ENCODE measurements at regions not wholly inside any gene's neighbourhood (a gene's known extent, or its start where the extent isn't known, plus 50 kb on each side); places are given as distances from the start of the nearest gene placed in this dataset.

GRCh38 chr9:19663570-19663969 is 125.3 kb downstream of the SLC24A2 start:
- Histone ChIP-seq H3K27me3 (replicated peaks; ENCODE audit: insufficient read depth) (no peaks in the 10 kb centered on the region), H3K9me3 (no peaks in the 10 kb centered on the region), H3K4me1 (replicated peaks) (no peaks in the 10 kb centered on the region), H3K36me3 (no peaks in the 10 kb centered on the region), H3K27ac (no peak overlapping the region), H3K4me3 (no peak overlapping the region)
- no peak for TF ChIP-seq CTCF (IDR thresholded peaks at IDR 0.05)
- no peak for TF ChIP-seq POLR2AphosphoS5 (IDR thresholded peaks at IDR 0.05)
- no peak for TF ChIP-seq POLR2A (IDR thresholded peaks at IDR 0.05)
- intact Hi-C loops (cut with DNase I), result no loop called here
- no peak for DNase-seq (ENCODE audit: low spot score)
- WGBS, result 82% methylated on average over 3 of the region's 3 CpGs

GRCh38 chr9:19662213-19662612 is 126.6 kb downstream of the SLC24A2 start:
- Histone ChIP-seq H3K4me3 (no peak overlapping the region), H3K9me3 (no peaks in the 10 kb centered on the region), H3K27me3 (replicated peaks; ENCODE audit: insufficient read depth) (no peaks in the 10 kb centered on the region), H3K27ac (no peak overlapping the region), H3K36me3 (no peaks in the 10 kb centered on the region), H3K4me1 (replicated peaks) (no peaks in the 10 kb centered on the region)
- no peak for DNase-seq (ENCODE audit: low spot score)
- intact Hi-C loops (cut with DNase I), result no loop called here
- 53% methylated on average over 6 of the region's 6 CpGs for WGBS
- TF ChIP-seq POLR2AphosphoS5 (IDR thresholded peaks at IDR 0.05) (no peak), POLR2A (IDR thresholded peaks at IDR 0.05) (no peak), CTCF (IDR thresholded peaks at IDR 0.05) (no peak)

- TF ChIP-seq POLR2AphosphoS5 (IDR thresholded peaks at IDR 0.05) (no peak), POLR2A (IDR thresholded peaks at IDR 0.05) (no peak), CTCF (IDR thresholded peaks at IDR 0.05) (no peak)
- H3K4me1 ChIP-seq (replicated peaks), result no peaks in the 10 kb centered on the region
- no peak overlapping the region for H3K27ac ChIP-seq
- no peaks in the 10 kb centered on the region for H3K27me3 ChIP-seq (replicated peaks; ENCODE audit: insufficient read depth)
- no peaks in the 10 kb centered on the region for H3K36me3 ChIP-seq
- no peak overlapping the region for H3K4me3 ChIP-seq
- no peaks in the 10 kb centered on the region for H3K9me3 ChIP-seq
- 26% methylated on average over 6 of the region's 6 CpGs for WGBS
- DNase-seq (ENCODE audit: low spot score), result no peak
- intact Hi-C loops (cut with DNase I), result no loop called here
Measured at GRCh38 chr9:19660019-19660418, 128.8 kb downstream of the SLC24A2 start.

- Histone ChIP-seq H3K9me3 (no peaks in the 10 kb centered on the region), H3K27ac (no peak overlapping the region), H3K36me3 (no peaks in the 10 kb centered on the region), H3K27me3 (replicated peaks; ENCODE audit: insufficient read depth) (no peaks in the 10 kb centered on the region), H3K4me1 (replicated peaks) (no peaks in the 10 kb centered on the region), H3K4me3 (no peak overlapping the region)
- 63% methylated on average over 4 of the region's 4 CpGs for WGBS
- DNase-seq (ENCODE audit: low spot score), result no peak
- intact Hi-C loops (cut with DNase I), result no loop called here
- no peak for TF ChIP-seq POLR2AphosphoS5 (IDR thresholded peaks at IDR 0.05)
- no peak for TF ChIP-seq POLR2A (IDR thresholded peaks at IDR 0.05)
- no peak for TF ChIP-seq CTCF (IDR thresholded peaks at IDR 0.05)
Measured at GRCh38 chr9:19656704-19657103, 132.1 kb downstream of the SLC24A2 start.

- Histone ChIP-seq H3K4me3 (no peak overlapping the region), H3K36me3 (no peaks in the 10 kb centered on the region), H3K27me3 (replicated peaks; ENCODE audit: insufficient read depth) (no peaks in the 10 kb centered on the region), H3K9me3 (no peaks in the 10 kb centered on the region), H3K4me1 (replicated peaks) (no peaks in the 10 kb centered on the region), H3K27ac (no peak overlapping the region)
- WGBS, result 96% methylated on average over 7 of the region's 7 CpGs
- DNase-seq (ENCODE audit: low spot score), result no peak
- intact Hi-C loops (cut with DNase I), result no loop called here
- TF ChIP-seq POLR2A (IDR thresholded peaks at IDR 0.05) (no peak), POLR2AphosphoS5 (IDR thresholded peaks at IDR 0.05) (no peak), CTCF (IDR thresholded peaks at IDR 0.05) (no peak)
Measured at GRCh38 chr9:19651681-19652080, 137.2 kb downstream of the SLC24A2 start.

All from prostate gland (tissue), 2 donors.